NCI-H2196 (cell line): ENCODE measurements at regions not wholly inside any gene's neighbourhood (a gene's known extent, or its start where the extent isn't known, plus 50 kb on each side); places are given as distances from the start of the nearest gene placed in this dataset.

Experiments
- DNase-seq: peaks from one replicate; lab custom pipeline; 2025; ENCODE audit not compliant: unreplicated experiment; lab: John Stamatoyannopoulos, UW

DNA sequence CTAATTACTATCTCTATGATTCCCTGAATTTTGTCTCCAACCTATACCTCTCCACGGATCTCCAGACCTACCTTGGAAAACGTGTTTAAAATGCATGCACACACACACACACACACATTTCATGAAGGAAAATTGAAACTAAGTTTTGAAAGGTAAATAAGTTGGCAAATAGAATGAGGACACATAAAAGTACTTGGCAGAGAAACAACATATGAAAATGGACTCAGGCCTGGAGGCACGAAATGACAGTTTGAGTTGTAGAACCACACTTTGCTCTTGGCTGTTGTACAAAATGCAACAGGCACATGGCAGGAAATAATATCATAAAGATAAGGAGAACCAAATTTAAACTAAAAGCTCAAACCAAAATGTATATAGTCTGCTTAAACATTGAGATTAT lies 868.1 kb upstream of the CNTNAP5 start:
- no peak for DNase-seq

DNA sequence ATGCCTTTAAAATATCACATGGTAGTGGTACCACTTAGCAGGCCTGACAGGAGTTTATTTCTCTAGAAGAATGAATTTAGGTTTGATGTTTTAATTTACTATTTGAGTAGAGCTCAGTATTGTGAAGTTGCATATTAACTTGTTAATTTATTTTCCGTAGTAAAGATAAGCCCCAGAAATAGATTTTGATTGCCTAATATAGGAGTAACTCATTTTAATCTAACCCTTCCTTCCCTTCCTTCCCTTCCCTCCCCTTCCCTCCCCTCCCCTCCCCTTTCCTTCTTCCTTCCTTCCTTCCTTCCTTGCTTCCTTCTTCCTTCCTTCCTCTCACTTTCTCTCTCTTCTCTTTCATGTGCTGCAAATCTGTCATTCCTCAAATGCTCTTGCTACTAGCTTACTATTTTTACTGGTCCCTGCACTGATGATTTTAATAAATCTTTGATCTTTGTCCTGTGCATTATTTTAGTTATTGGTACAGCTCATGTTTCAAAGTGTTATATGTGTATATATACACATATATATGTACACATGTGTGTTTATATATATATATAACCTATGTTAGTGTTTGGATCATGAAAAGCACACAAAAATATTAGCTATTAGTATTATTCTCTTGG lies 862.6 kb upstream of the CNTNAP5 start:
- DNase-seq: no peak

DNA sequence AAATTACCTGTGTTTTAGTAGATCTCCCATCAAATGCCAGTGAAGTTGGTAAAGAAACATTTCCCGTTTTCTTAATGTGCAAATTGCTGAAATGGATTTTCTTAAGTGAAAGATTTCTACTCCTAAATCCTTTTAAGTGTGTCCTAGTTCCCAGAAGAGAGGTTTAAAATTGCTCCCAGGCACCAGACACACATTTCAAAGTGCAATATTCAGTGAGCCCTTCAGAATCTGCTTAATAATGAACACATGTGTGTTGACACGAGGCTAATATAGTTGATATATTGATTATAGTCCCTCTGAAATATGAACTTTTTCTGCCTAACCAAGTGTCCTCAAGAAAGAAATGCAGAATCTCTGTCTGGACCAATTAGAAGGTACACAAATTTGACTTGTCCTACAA lies 861.7 kb upstream of the CNTNAP5 start:
- DNase-seq: no peak

DNA sequence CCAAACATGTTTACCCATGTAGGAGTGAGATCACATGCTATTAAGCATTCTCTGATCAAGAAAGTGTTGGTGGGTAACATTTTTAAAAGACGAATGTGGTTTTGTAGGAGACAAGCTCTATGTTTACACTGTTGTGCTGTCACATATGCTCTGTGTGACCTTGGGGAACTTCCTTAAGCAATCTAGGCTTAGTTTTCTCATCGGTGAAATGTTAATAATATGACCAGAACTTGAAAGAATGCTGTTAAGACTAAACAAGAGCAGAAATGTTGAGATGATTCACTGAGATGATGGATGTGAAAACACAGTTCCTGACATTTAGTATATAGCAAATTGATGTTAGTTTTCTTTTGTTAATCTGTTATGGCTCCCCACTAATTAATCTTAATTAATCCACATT lies 860.9 kb upstream of the CNTNAP5 start:
- no peak for DNase-seq

DNA sequence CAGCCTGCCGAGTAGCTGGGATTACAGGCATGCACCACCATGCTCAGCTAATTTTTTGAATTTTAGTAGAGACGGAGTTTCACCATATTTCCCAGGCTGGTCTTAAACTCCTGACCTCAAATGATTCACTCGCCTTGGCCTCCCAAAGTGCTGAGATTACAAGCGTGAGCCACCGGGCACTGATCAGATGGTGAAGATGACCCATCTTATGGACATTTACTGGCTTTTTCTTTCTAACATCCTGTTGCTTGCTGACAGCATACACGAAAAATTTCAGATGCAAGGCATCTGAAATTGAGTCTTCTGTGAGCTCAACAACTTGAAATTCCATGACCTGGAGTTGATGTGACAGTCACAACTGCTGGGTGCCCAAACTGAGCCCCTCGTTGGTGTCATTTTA lies 859.5 kb upstream of the CNTNAP5 start:
- DNase-seq: no peak

DNA sequence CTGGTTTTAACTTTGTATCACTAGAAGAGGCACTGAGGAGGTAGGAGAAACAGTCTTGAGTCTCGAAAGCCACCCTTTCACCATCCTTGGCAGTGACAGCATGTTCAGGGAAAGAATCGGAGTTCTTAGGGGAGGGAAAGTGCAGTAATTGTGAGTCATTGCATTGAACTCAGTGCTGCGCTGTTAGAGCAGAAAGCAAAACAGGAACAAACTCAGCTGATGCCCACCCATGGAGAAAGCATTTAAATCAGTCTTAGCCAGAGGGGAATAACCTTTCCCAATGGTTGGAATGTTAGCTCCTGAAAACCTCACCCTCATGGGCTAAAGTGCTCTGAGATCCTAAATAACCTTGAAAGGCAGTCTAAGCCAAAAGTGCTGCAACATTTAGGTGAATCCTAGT lies 845.6 kb upstream of the CNTNAP5 start:
- no peak for DNase-seq

DNA sequence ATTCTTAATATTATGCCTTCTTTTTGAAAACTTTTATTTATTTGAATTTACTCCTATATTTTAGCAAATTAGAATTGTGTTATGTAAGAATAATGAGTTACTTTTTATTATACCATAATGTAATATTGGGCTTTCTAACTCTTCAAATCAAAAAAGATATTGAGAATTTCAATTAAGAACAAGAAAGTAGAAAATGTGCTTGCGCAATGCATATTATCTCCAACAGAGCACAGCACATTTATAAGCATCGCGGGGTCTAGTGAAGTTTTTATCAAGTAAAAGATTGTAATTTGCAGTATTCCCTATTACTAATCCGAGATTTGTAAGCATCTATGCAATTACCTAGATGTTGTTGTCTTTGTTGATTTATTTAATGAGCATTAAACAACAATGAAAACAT lies 829.1 kb upstream of the CNTNAP5 start:
- DNase-seq: no peak

DNA sequence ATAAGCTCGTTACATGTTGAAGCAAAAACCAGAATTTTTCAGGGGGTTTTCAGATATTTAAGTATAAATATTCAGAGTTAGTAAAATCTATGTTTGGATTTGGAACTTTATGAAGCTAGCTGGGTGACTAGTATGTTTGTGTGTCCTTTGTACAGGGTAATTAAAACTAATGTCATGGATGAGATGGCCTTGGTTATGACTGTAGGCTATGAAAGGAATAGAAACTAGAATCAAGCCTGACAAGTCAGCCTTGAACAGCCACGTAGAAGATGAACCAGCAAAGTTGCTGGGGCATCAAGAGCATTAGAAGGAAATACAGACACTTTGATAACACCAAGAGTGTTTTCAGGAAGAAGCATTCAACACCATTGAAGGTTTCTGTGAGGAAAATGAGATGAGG lies 825.1 kb upstream of the CNTNAP5 start:
- no peak for DNase-seq

DNA sequence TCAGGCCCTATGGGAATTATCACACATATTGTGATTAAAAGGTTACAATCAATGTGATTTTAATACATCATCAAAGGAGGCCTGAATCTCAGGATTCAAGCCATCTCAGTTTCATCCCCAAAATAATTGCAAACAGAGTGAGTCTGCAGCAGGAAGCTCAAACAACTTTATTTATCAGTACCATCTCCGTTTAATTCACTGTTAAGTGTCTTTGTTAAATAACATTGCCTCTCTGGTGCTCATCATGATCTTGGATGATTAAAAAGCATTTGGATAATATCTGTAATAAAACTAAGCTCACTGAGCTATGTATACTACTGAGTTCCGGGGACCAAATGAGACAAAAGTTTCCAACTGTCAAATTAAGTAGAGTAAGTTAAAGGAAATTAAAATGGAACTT lies 817.8 kb upstream of the CNTNAP5 start:
- no peak for DNase-seq

DNA sequence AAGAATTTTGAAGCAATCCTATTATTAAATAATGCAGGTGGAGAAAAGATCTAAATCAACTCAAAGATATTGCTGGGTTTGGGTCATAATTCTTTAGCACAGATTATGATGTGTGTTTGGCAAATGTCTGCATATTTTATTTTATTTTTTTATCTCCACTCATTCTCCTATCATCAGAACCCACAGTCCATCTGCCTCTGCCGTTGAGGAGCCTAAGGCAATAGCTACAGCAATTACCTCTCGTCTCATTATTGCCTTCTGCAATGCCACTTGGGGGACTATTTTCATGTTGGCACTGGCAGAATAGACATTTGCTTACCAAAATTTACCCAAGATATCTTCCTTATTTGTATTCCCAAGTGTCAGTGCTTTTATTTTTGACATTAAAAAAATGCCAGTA lies 815.9 kb upstream of the CNTNAP5 start:
- DNase-seq: no peak

DNA sequence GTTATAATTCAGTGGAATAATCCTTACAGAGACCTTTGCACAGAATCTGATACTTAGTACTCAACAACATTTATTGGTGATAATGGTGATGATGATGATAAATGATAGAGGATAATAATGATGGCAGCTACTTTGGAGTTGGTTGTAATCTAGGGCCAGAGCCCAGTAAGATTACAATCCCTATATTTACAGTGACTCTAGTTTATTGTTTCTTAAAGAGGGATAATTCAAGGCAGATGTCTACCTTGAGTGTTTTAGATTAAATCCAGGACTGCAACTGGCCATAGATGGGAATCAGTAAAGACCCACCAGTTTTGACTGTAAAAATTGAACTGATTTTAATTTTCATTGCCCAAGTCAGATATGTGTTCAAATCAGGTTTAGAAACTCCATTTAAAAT lies 813.9 kb upstream of the CNTNAP5 start:
- DNase-seq: no peak

DNA sequence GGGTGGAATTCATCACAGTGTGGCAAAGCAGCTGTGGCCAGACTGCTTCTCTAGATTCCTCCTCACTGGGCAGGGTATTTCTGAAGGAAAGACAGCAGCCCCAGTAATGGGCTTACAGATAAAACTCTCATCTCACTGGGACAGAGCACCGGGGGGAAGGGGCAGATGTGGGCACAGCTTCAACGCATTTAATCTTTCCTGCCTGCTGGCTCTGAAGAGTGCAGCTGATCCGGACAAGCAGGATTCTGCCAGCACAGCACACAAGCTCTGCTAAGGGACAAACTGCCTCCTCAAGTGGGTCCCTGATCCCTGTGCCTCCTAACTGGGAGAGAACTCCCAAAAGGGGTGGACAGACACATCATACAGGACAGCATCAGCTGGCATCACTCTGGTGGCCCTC lies 779.9 kb upstream of the CNTNAP5 start:
- no peak for DNase-seq

DNA sequence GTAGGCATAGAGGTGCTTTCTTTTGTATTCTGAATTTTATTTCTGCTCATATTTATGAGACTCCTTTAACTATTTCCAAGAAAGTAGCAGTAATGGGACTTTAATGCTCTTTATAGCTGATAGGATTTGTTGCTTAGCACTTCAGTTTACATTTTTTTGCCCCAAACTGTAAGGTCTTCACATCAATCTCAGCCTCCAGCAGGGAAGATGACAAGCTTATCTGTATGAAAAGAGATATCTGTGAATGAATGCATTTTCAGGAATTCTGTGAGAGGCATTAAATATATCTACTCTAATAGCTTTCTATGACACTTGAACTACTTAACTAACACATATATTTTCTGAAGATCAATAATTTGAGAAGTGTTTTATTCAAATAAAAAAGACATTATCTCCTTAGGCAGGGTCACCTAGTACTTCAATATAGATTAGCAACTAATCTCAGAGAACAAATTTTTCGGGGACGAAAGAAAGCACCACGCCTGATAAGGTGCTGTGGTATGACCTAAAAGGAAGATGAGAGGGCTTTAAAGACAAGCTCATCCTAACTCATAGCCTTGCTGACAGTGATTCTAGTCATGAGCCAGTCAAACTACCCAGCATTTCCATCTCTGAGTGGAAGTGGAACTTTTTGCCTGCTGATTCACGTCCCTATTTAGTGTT lies 766.1 kb upstream of the CNTNAP5 start:
- no peak for DNase-seq

DNA sequence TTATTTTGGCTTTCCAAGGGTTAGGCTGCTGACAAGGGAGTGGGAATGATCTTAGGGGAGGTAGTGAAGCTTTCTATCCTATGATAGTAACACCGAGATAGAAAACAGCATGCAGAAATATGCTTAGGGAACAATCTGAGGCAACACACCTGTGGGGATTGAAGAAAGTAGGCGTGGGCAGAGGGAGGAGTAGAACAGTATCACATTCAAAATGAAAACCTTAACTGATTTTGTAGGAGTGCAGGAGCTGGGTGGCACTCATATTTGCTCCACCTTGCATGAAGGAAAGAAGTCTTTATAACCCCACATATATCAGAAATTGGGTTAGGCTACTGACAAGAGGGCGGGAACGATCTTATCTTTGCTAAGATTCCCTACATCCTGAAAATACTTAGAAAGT lies 762.2 kb upstream of the CNTNAP5 start:
- no peak for DNase-seq

DNA sequence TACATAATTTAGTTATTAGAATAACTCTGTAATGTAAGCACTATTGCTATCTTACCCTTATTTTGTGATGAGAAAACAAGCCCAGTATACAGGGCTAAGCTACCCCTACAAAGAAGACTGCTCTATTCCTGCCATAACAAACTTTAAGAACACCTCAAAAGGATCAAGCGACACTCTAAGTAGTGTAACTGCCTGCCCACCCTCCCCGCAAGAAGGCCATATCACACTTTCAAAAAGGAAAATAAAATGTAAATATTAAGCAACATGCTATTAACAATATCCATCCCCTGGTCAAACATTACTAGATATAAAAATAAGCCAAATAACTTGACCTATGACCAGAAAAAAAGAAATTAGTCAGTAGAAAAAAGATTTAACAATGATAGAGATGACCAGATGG lies 741.7 kb upstream of the CNTNAP5 start:
- DNase-seq: no peak

DNA sequence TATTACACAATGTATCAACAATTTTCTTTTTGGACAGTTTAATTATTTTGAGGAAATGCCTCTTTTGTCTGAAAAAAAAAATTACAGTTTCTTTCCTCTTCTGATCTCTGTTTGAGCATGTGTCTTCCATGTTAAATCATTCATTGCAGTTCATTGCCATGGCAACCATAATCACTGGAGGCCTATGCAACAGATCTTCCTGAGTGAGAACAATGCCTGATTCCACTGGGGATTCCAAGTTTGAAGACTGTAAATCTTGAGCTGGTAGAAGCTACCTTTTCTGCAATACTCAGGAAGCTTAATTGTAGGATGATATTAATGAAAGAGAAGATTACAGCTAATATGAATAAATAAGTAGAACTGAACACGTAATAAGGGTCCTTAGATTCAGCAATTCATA lies 721.4 kb upstream of the CNTNAP5 start:
- no peak for DNase-seq
